ENCODE measurements at regions not wholly inside any gene's neighbourhood (a gene's known extent, or its start where the extent isn't known, plus 50 kb on each side); places are given as distances from the start of the nearest gene placed in this dataset.

DNA sequence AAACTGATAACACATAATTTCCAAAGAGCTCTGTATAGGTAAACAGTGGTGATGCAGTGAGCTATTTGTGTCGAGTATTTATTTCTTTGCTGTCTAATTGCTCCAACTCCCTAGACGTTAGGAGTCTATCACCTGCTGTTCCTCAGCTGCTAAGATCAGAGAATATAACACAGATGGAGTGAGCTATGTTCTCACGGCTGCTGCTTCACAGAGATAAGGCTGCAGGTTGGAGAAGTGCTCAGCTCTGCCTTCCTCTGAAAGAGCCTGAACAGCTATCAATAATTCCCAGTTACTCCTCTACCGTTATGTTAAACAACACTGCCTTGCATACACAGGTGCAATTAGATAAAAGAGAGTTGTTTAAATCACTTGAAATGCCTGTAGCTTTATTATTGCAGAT is 103.2 kb upstream of the MDGA2 start:
- H3K9me3 ChIP-seq (ENCODE audit: low read length), result no peaks in the 10 kb centered on the region
- no peaks in the 10 kb centered on the region for H3K4me1 ChIP-seq (ENCODE audit: insufficient read depth, low read length, severe bottlenecking)
- no peak for TF ChIP-seq EZH2 (IDR thresholded peaks at IDR 0.05; ENCODE audit: borderline replicate concordance, low read length)
- TF ChIP-seq, protein P1, sequence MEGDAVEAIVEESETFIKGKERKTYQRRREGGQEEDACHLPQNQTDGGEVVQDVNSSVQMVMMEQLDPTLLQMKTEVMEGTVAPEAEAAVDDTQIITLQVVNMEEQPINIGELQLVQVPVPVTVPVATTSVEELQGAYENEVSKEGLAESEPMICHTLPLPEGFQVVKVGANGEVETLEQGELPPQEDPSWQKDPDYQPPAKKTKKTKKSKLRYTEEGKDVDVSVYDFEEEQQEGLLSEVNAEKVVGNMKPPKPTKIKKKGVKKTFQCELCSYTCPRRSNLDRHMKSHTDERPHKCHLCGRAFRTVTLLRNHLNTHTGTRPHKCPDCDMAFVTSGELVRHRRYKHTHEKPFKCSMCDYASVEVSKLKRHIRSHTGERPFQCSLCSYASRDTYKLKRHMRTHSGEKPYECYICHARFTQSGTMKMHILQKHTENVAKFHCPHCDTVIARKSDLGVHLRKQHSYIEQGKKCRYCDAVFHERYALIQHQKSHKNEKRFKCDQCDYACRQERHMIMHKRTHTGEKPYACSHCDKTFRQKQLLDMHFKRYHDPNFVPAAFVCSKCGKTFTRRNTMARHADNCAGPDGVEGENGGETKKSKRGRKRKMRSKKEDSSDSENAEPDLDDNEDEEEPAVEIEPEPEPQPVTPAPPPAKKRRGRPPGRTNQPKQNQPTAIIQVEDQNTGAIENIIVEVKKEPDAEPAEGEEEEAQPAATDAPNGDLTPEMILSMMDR (IDR thresholded peaks at IDR 0.05; ENCODE audit: low read length), result no peak

DNA sequence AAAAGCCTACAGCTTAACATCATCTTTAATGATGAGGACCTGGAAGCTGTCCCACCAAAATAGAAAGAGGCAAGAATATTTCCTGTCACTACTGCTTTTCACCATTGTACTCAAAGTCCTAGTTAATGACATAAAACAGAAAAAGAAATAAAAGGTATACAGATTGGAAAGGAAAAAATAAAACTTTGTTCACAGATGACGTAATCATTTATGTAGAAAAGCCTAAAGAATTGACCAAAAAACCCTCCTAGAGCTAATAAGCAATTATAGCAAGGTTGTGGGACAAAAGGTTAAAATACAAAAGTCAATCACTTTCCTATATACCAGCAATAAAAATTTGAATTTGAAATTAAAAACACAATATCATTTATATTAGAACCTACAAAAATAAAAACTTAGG is 97.2 kb upstream of the MDGA2 start:
- H3K4me2 ChIP-seq (ENCODE audit: low read length), result no peak overlapping the region
- H3F3A ChIP-seq (ENCODE audit: insufficient read depth, low read length), result no peaks in the 10 kb centered on the region
- no peak overlapping the region for H2AFZ ChIP-seq (ENCODE audit: low read length)
- no peak overlapping the region for H3K27ac ChIP-seq (ENCODE audit: low read depth, low read length, poor library complexity, severe bottlenecking)
- no peaks in the 10 kb centered on the region for H3K4me1 ChIP-seq (ENCODE audit: insufficient read depth, low read length, severe bottlenecking)
- H3K9me3 ChIP-seq (ENCODE audit: low read length), result no peaks in the 10 kb centered on the region
- H4K20me1 ChIP-seq (ENCODE audit: insufficient read depth, low read length), result no peaks in the 10 kb centered on the region
- no peak for TF ChIP-seq EZH2 (IDR thresholded peaks at IDR 0.05; ENCODE audit: borderline replicate concordance, low read length)
- TF ChIP-seq, protein P1 (IDR thresholded peaks at IDR 0.05; ENCODE audit: low read length), result no peak
- no peaks in the 10 kb centered on the region for H3K9me2 ChIP-seq (ENCODE audit: low read depth, low read length)
- no peak overlapping the region for H3K9ac ChIP-seq (ENCODE audit: low read length)
- no peaks in the 10 kb centered on the region for H3K27me3 ChIP-seq (ENCODE audit: insufficient read depth, low read length)
- H3K4me3 ChIP-seq (ENCODE audit: low read depth, low read length, poor library complexity, severe bottlenecking), result no peak overlapping the region
- no peaks in the 10 kb centered on the region for H3K36me3 ChIP-seq (ENCODE audit: insufficient read depth, low read length)
- no peaks in the 10 kb centered on the region for H3K79me2 ChIP-seq (ENCODE audit: insufficient read depth, low read length)

More for the DNA sequence above, 103.2 kb upstream of the MDGA2 start:
- no peak overlapping the region for H3K27ac ChIP-seq (ENCODE audit: low read depth, low read length, poor library complexity, severe bottlenecking)
- no peak overlapping the region for H3K4me2 ChIP-seq (ENCODE audit: low read length)
- no peak overlapping the region for H2AFZ ChIP-seq (ENCODE audit: low read length)
- no peak overlapping the region for H3K9ac ChIP-seq (ENCODE audit: low read length)
- H3K79me2 ChIP-seq (ENCODE audit: insufficient read depth, low read length), result no peaks in the 10 kb centered on the region
- H3K9me2 ChIP-seq (ENCODE audit: low read depth, low read length), result no peaks in the 10 kb centered on the region
- H3K36me3 ChIP-seq (ENCODE audit: insufficient read depth, low read length), result no peaks in the 10 kb centered on the region
- H3F3A ChIP-seq (ENCODE audit: insufficient read depth, low read length), result no peaks in the 10 kb centered on the region
- H3K27me3 ChIP-seq (ENCODE audit: insufficient read depth, low read length), result no peaks in the 10 kb centered on the region
- H3K4me3 ChIP-seq (ENCODE audit: low read depth, low read length, poor library complexity, severe bottlenecking), result no peak overlapping the region
- no peaks in the 10 kb centered on the region for H4K20me1 ChIP-seq (ENCODE audit: insufficient read depth, low read length)

DNA sequence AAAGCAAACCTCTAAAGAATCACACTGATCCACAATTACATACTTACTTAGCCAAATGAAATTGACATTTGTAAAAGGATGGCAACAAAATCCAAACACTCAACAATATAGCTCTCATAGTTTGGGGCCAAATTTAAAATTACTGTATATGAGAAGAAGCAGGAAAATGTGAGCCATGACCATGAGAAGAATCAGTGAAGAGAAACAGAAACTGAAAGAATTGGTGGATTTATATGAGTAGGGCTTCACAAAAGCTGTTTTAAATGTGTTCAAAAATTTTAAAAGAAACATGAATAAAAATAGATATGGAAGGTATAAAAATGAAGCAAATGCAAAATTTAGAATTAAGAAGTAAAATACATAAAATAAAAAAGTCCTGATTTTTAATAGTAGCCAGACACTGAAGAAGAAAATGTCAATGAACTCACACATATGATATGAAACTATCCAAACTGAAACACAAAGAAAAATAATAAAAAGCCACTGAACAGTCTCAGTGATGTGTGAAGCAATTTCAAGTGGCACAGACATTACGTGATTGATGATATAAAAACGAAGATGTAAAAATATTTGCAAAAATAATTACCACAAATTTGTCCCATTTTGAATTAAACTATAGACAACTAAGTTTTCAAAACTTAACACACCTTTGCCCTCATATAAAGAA is 87.9 kb upstream of the MDGA2 start:
- Histone ChIP-seq H4K20me1 (ENCODE audit: insufficient read depth, low read length) (no peaks in the 10 kb centered on the region), H3K27ac (ENCODE audit: low read depth, low read length, poor library complexity, severe bottlenecking) (no peak overlapping the region), H3K9ac (ENCODE audit: low read length) (no peak overlapping the region), H3F3A (ENCODE audit: insufficient read depth, low read length) (no peaks in the 10 kb centered on the region), H3K79me2 (ENCODE audit: insufficient read depth, low read length) (no peaks in the 10 kb centered on the region), H3K9me2 (ENCODE audit: low read depth, low read length) (no peaks in the 10 kb centered on the region), H3K4me1 (ENCODE audit: insufficient read depth, low read length, severe bottlenecking) (no peaks in the 10 kb centered on the region), H3K27me3 (ENCODE audit: insufficient read depth, low read length) (no peaks in the 10 kb centered on the region), H3K4me2 (ENCODE audit: low read length) (no peak overlapping the region), H3K36me3 (ENCODE audit: insufficient read depth, low read length) (no peaks in the 10 kb centered on the region), H3K4me3 (ENCODE audit: low read depth, low read length, poor library complexity, severe bottlenecking) (no peak overlapping the region), H2AFZ (ENCODE audit: low read length) (no peak overlapping the region), H3K9me3 (ENCODE audit: low read length) (no peaks in the 10 kb centered on the region)
- TF ChIP-seq EZH2 (IDR thresholded peaks at IDR 0.05; ENCODE audit: borderline replicate concordance, low read length), result no peak
- TF ChIP-seq, protein P1 (IDR thresholded peaks at IDR 0.05; ENCODE audit: low read length), result no peak
